ENCODE measurements at regions not wholly inside any gene's neighbourhood (a gene's known extent, or its start where the extent isn't known, plus 50 kb on each side); places are given as distances from the start of the nearest gene placed in this dataset.

- TF ChIP-seq PBX3 (IDR thresholded peaks at IDR 0.05) (no peak), FOSL2 (IDR thresholded peaks at IDR 0.05) (no peak), FOSL2 (CRISPR knock-in tag; IDR thresholded peaks at IDR 0.05) (no peak), ESRRA (IDR thresholded peaks at IDR 0.05; ENCODE audit: borderline replicate concordance, low read length) (no peak), POLR2A (IDR thresholded peaks at IDR 0.05; ENCODE audit: low read length) (no peak), CTCF (IDR thresholded peaks at IDR 0.05) (no peak), REST (IDR thresholded peaks at IDR 0.05) (no peak), EP300 (IDR thresholded peaks at IDR 0.05) (no peak), CHD2 (IDR thresholded peaks at IDR 0.05; ENCODE audit: low read length, partially characterized antibody) (no peak), BHLHE40 (IDR thresholded peaks at IDR 0.05; ENCODE audit: low read depth, low read length) (no peak), MYC (IDR thresholded peaks at IDR 0.05; ENCODE audit: borderline replicate concordance, low read length) (no peak), RFX5 (IDR thresholded peaks at IDR 0.05) (no peak), SREBF2 (IDR thresholded peaks at IDR 0.05) (no peak), POLR2AphosphoS2 (conservative IDR thresholded peaks at IDR 0.05; ENCODE audit: low read length) (no peak)
These were observed 291.5 kb upstream of the KLHL29 start for GRCh38 chr2:23093513-23093912.
